Upper lobe of right lung (tissue), 1 donor: ENCODE measurements at regions not wholly inside any gene's neighbourhood (a gene's known extent, or its start where the extent isn't known, plus 50 kb on each side); places are given as distances from the start of the nearest gene placed in this dataset.

Source experiments
- ATAC-seq: fragments of 200-7000 bp; cut with Tn5 transposase; one replicate; pipeline ENCODE4 v1.9.1; 2020; ENCODE audit warnings: mild to moderate bottlenecking, moderate library complexity
- DNase-seq: peaks from one replicate; pipeline ENCODE4 v3.0.0-alpha.2; 2020
- H3K27ac ChIP-seq: fragments of 200-600 bp; one replicate; pipeline ENCODE4 v1.8.0; 2022
- H3K27me3 ChIP-seq: fragments of 200-600 bp; one replicate; pipeline ENCODE4 v1.8.0; 2022; ENCODE audit warnings: mild to moderate bottlenecking
- H3K36me3 ChIP-seq: fragments of 200-600 bp; one replicate; pipeline ENCODE4 v1.8.0; 2022
- H3K4me1 ChIP-seq: fragments of 200-600 bp; one replicate; pipeline ENCODE4 v1.8.0; 2022
- H3K4me3 ChIP-seq: fragments of 200-600 bp; one replicate; pipeline ENCODE4 v1.8.0; 2022; ENCODE audit warnings: mild to moderate bottlenecking
- H3K9me3 ChIP-seq: fragments of 200-600 bp; one replicate; pipeline ENCODE4 v1.8.0; 2022
- intact Hi-C: fragments of 100-400 bp; cut with DNase I; formaldehyde crosslinking; loops from one replicate; pipeline ENCODE4 v1.11.0; 2022
- TF ChIP-seq, protein P1 (sequence below): fragments of 200-600 bp; IDR thresholded peaks from one replicate; pipeline ENCODE4 v1.8.0; 2022; ENCODE audit warnings: antibody characterized with exemption
- donor health status: DM: no; HTN: yes; CAD: no; lungs with severe emphysema.

DNA sequence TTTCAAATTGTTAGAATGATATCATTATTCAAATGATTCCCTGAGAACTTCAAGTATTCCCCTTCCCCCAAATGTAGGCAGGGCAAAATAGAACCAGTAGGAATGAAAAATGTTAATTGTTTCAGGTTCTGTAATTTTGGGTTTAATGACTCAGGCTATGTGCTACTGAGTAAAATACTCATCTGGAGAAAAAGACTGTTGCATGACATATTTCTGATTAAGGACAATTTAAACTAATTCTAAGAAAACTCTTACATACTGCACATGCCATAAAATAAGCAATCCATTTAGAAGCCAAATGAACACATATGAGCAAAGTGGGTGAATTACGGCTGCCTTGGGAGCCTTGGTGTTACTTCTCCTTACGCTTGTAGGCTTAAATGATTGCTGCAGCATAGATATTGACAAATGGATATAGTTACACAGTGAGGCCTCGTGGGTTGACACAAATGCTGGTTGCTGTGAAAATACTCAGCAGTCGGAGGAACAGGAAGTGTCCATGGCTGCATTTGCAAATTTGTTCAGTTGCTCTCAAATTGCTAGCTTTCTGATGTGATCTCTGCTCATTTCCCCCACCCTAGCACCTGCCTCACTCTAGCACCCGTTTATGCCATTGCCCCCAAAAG is 174.9 kb upstream of the DMAC1 start:
- Histone ChIP-seq H3K27ac (no peak overlapping the region), H3K9me3 (no peaks in the 10 kb centered on the region), H3K36me3 (no peaks in the 10 kb centered on the region), H3K4me1 (peaks cover 5% of the 10 kb centered on the region), H3K4me3 (no peak overlapping the region), H3K27me3 (no peaks in the 10 kb centered on the region)
- intact Hi-C loops: no loop called here
- TF ChIP-seq, protein P1, sequence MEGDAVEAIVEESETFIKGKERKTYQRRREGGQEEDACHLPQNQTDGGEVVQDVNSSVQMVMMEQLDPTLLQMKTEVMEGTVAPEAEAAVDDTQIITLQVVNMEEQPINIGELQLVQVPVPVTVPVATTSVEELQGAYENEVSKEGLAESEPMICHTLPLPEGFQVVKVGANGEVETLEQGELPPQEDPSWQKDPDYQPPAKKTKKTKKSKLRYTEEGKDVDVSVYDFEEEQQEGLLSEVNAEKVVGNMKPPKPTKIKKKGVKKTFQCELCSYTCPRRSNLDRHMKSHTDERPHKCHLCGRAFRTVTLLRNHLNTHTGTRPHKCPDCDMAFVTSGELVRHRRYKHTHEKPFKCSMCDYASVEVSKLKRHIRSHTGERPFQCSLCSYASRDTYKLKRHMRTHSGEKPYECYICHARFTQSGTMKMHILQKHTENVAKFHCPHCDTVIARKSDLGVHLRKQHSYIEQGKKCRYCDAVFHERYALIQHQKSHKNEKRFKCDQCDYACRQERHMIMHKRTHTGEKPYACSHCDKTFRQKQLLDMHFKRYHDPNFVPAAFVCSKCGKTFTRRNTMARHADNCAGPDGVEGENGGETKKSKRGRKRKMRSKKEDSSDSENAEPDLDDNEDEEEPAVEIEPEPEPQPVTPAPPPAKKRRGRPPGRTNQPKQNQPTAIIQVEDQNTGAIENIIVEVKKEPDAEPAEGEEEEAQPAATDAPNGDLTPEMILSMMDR: no peak
- DNase-seq (no peak), ATAC-seq (peak; percentile 72)

DNA sequence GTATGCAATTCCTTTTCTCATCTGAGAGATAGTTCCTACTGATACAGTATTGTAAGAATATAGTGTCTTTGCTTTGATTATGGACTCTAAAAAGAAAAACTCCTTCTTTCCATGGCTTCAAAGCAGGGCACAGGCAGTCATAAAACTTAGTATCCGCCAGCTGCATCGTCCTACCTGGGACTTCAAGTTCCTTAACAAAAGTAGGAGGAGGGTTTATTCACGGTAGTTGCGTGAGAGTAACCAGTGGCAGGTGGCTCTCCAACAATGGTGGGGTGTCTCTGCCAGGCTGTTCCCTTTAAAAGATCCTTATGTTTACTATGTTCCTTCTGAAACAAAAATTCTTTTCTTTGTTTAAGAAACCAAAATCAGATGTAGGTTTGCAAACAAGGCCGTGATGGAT is 173.5 kb upstream of the DMAC1 start:
- intact Hi-C loops: no loop called here
- no peak for DNase-seq
- Histone ChIP-seq H3K27me3 (no peaks in the 10 kb centered on the region), H3K4me1 (peaks cover 5% of the 10 kb centered on the region), H3K9me3 (no peaks in the 10 kb centered on the region), H3K36me3 (no peaks in the 10 kb centered on the region), H3K4me3 (no peak overlapping the region), H3K27ac (no peak overlapping the region)
- TF ChIP-seq, protein P1: no peak
- no peak for ATAC-seq

DNA sequence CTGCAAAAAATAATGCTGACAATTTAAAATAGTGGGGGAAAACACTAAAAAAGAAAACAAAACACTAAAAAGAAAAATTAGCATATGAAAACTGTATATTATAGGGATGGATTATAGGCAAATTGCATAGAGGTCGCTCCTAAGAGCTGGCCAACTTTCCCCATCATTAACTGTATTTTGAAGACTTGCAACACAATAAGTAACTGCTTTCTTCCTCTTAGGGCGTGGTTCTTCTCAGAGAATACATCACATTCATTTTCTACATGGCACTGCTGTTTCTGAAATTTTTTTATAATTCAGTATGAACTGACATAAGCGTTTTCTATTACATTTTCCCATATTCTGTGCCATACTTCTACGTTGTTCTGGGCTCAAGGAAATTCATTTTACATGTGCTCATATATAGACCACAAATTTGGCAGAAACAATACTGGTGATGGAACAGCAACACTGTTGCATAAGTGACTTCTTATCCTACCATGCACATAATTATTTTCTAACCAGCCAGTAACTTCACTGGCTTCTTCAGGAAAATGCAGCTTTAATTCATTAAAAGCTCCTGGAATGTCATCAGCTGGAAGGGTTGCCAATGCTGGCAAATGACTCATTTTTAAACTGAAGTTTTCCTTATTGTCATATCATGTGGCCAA is 171.2 kb upstream of the DMAC1 start:
- no peak for DNase-seq
- ATAC-seq: no peak
- no peaks in the 10 kb centered on the region for H3K27me3 ChIP-seq
- H3K36me3 ChIP-seq: no peaks in the 10 kb centered on the region
- no peak overlapping the region for H3K27ac ChIP-seq
- no peaks in the 10 kb centered on the region for H3K9me3 ChIP-seq
- intact Hi-C loops: no loop called here
- no peak overlapping the region for H3K4me3 ChIP-seq
- H3K4me1 ChIP-seq: no peaks in the 10 kb centered on the region
- TF ChIP-seq, protein P1: no peak

DNA sequence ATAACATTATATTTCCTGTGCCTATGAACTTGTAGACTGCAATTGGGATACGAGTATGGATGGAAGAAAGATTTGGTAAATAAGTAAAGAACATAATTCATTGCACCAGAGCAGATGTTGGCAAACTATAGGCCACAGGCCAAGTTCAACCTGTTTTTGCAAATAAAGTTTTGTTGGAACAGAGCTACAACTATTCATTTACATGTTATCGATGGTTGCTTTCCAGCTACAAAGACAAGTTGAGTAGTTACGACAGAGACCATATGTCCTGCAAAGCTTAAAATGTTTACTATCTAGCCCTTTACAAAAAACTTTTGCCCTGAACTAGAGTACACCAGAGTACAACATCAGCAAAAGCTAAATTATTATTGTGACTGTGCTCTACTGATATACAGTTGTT is 169.1 kb upstream of the DMAC1 start:
- Histone ChIP-seq H3K4me3 (no peak overlapping the region), H3K27ac (no peak overlapping the region), H3K9me3 (no peaks in the 10 kb centered on the region), H3K27me3 (no peaks in the 10 kb centered on the region), H3K4me1 (no peaks in the 10 kb centered on the region), H3K36me3 (no peaks in the 10 kb centered on the region)
- TF ChIP-seq, protein P1: no peak
- intact Hi-C loops: no loop called here
- DNase-seq (no peak), ATAC-seq (no peak)

DNA sequence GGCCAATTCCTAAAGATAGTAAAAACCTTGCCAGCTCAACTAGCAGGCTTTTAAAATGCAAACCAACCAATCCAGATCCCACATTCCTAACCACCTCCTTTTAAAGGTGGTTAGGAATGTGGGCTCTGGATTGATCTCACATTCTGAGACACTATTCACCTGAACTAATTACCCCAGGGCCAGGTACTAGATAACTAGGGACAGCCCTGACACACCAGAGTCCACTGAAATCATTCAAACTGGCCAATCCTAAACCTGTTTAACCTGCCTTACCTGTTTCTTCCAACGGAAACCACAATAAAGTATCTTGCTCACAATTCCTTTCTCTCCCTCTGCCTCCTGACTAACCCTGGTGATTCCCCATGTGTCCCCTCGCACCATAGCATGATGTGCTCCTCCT is 168.3 kb upstream of the DMAC1 start:
- Histone ChIP-seq H3K4me3 (no peak overlapping the region), H3K36me3 (no peaks in the 10 kb centered on the region), H3K4me1 (no peaks in the 10 kb centered on the region), H3K27ac (no peak overlapping the region), H3K27me3 (no peaks in the 10 kb centered on the region), H3K9me3 (no peaks in the 10 kb centered on the region)
- ATAC-seq: no peak
- intact Hi-C loops: no loop called here
- no peak for DNase-seq
- TF ChIP-seq, protein P1: no peak
